Neural progenitor cell (in vitro differentiated cells): ENCODE measurements at regions not wholly inside any gene's neighbourhood (a gene's known extent, or its start where the extent isn't known, plus 50 kb on each side); places are given as distances from the start of the nearest gene placed in this dataset.
A peak's percentile ranks its signal among the peaks of the same experiment; 100 is the strongest.

Experiments used
- DNase-seq: peaks from one replicate; pipeline ENCODE4 v3.0.0-alpha.2; 2016; ENCODE audit warnings: low spot score
- H2AFZ ChIP-seq: fragments of 200-600 bp; sonication (generic); replicated peaks from 2 replicates; pipeline ENCODE4 v1.6.1; 2016; ENCODE audit warnings: antibody characterized with exemption
- H3F3A ChIP-seq: fragments of 200-600 bp; sonication (generic); 2 replicates; pipeline ENCODE4 v1.6.1; 2016; ENCODE audit warnings: antibody characterized with exemption, low read depth
- H3K27ac ChIP-seq: fragments of 200-600 bp; sonication (generic); 2 replicates; pipeline ENCODE4 v1.5.1; 2016; ENCODE audit warnings: mild to moderate bottlenecking
- H3K27me3 ChIP-seq: fragments of 200-600 bp; sonication (generic); 2 replicates; pipeline ENCODE4 v1.6.1; 2016; ENCODE audit warnings: mild to moderate bottlenecking, moderate library complexity
- H3K36me3 ChIP-seq: fragments of 200-600 bp; sonication (generic); 2 replicates; pipeline ENCODE4 v1.5.1; 2016
- H3K4me1 ChIP-seq: fragments of 200-600 bp; sonication (generic); 2 replicates; pipeline ENCODE4 v1.6.1; 2016; ENCODE audit warnings: mixed run types
- H3K4me2 ChIP-seq: fragments of 200-600 bp; sonication (generic); 2 replicates; pipeline ENCODE4 v1.6.1; 2016
- H3K4me3 ChIP-seq: fragments of 200-600 bp; sonication (generic); 2 replicates; pipeline ENCODE4 v1.5.1; 2016
- H3K79me2 ChIP-seq: fragments of 200-600 bp; sonication (generic); 2 replicates; pipeline ENCODE4 v1.6.1; 2016; ENCODE audit warnings: low read depth
- H3K9ac ChIP-seq: fragments of 200-600 bp; sonication (generic); 2 replicates; pipeline ENCODE4 v1.6.1; 2016
- H3K9me3 ChIP-seq: fragments of 200-600 bp; sonication (generic); 2 replicates; pipeline ENCODE4 v1.5.1; 2016; ENCODE audit warnings: low read depth
- H4K20me1 ChIP-seq: fragments of 200-600 bp; sonication (generic); 2 replicates; pipeline ENCODE4 v1.6.1; 2016; ENCODE audit warnings: low read depth
- H3K27ac Mint-ChIP-seq: 3 replicates; pipeline ENCODE4 v1.8.0; 2021; ENCODE audit warnings: mixed read lengths
- H3K27me3 Mint-ChIP-seq: 2 replicates; pipeline ENCODE4 v1.8.0; 2022; ENCODE audit warnings: low read depth, mild to moderate bottlenecking, inconsistent platforms, moderate library complexity, mixed read lengths; ENCODE audit not compliant: insufficient read depth
- H3K36me3 Mint-ChIP-seq: 3 replicates; pipeline ENCODE4 v1.8.0; 2021; ENCODE audit warnings: mixed read lengths
- H3K4me1 Mint-ChIP-seq: 3 replicates; pipeline ENCODE4 v1.8.0; 2021; ENCODE audit warnings: mixed read lengths
- H3K4me3 Mint-ChIP-seq: 3 replicates; pipeline ENCODE4 v1.8.0; 2021; ENCODE audit warnings: mild to moderate bottlenecking, moderate library complexity, mixed read lengths
- H3K9me3 Mint-ChIP-seq: 3 replicates; pipeline ENCODE4 v1.8.0; 2020; ENCODE audit warnings: mixed read lengths
- CTCF ChIP-seq: fragments of 200-600 bp; sonication (generic); IDR thresholded peaks from 2 replicates; pipeline ENCODE4 v1.5.1; 2017; ENCODE audit warnings: antibody characterized with exemption, mild to moderate bottlenecking
- EZH2 ChIP-seq: fragments of 200-600 bp; sonication (generic); IDR thresholded peaks from 2 replicates; pipeline ENCODE4 v1.6.1; 2017; ENCODE audit warnings: antibody characterized with exemption, mild to moderate bottlenecking, moderate library complexity
- EZH2phosphoT487 ChIP-seq: fragments of 200-600 bp; sonication (generic); IDR thresholded peaks from 2 replicates; pipeline ENCODE4 v1.6.1; 2017; ENCODE audit warnings: antibody characterized with exemption

DNA sequence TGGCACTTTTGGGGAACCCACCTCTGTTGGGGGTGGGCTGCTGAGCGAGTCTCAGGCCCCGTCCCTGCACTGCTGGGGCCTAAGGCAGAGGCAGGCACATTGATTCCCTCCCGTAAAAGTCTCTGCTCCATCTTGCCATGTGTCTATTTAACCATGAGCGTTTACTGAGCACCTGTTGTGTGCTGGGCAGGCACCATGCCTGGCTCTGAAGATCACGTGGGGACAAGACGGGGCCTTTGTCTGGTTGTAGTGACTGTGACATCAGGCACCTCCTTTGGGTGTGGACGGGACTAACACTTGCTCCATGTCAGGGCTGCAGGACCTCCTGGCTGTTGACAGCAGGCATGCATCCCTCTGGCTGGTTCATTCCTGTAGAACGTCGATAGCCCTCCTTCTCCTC is 204.7 kb upstream of the CIBAR2 start:
- H3K4me3 Mint-ChIP-seq = no peak overlapping the region
- H3K4me1 Mint-ChIP-seq = peaks cover 62% of the 10 kb centered on the region
- no peak for DNase-seq
- Histone ChIP-seq H4K20me1 (no peaks in the 10 kb centered on the region), H3F3A (peaks cover 16% of the 10 kb centered on the region), H3K79me2 (no peaks in the 10 kb centered on the region), H3K27me3 (no peaks in the 10 kb centered on the region), H3K27ac (no peak overlapping the region), H3K9ac (no peak overlapping the region), H3K36me3 (no peaks in the 10 kb centered on the region), H2AFZ (no peak overlapping the region), H3K4me2 (no peak overlapping the region), H3K9me3 (no peaks in the 10 kb centered on the region), H3K4me1 (peaks cover 22% of the 10 kb centered on the region), H3K4me3 (no peak overlapping the region)
- no peak overlapping the region for H3K27ac Mint-ChIP-seq
- no peaks in the 10 kb centered on the region for H3K9me3 Mint-ChIP-seq
- no peaks in the 10 kb centered on the region for H3K36me3 Mint-ChIP-seq
- TF ChIP-seq CTCF (no peak), EZH2 (no peak), EZH2phosphoT487 (no peak)
- peaks cover 14% of the 10 kb centered on the region for H3K27me3 Mint-ChIP-seq

- no peak overlapping the region for H3K4me2 ChIP-seq
- peaks cover 15% of the 10 kb centered on the region for H3K4me1 ChIP-seq
- Mint-ChIP-seq H3K4me3 (no peak overlapping the region), H3K27ac (no peak overlapping the region), H3K36me3 (no peaks in the 10 kb centered on the region), H3K9me3 (no peaks in the 10 kb centered on the region), H3K4me1 (peaks cover 54% of the 10 kb centered on the region), H3K27me3 (peaks cover 9% of the 10 kb centered on the region)
- TF ChIP-seq CTCF = no peak
- TF ChIP-seq EZH2phosphoT487 = no peak
- no peak for TF ChIP-seq EZH2
- no peaks in the 10 kb centered on the region for H4K20me1 ChIP-seq
- no peaks in the 10 kb centered on the region for H3K27me3 ChIP-seq
- no peaks in the 10 kb centered on the region for H3K36me3 ChIP-seq
- H3K9me3 ChIP-seq = no peaks in the 10 kb centered on the region
- H3F3A ChIP-seq = peaks cover 9% of the 10 kb centered on the region
- no peak overlapping the region for H2AFZ ChIP-seq
- H3K79me2 ChIP-seq = no peaks in the 10 kb centered on the region
- no peak overlapping the region for H3K27ac ChIP-seq
- H3K9ac ChIP-seq = no peak overlapping the region
- H3K4me3 ChIP-seq = no peak overlapping the region
- DNase-seq = no peak
Observed at GRCh38 chr16:85317704-85318103, 205.4 kb upstream of the CIBAR2 start.

DNA sequence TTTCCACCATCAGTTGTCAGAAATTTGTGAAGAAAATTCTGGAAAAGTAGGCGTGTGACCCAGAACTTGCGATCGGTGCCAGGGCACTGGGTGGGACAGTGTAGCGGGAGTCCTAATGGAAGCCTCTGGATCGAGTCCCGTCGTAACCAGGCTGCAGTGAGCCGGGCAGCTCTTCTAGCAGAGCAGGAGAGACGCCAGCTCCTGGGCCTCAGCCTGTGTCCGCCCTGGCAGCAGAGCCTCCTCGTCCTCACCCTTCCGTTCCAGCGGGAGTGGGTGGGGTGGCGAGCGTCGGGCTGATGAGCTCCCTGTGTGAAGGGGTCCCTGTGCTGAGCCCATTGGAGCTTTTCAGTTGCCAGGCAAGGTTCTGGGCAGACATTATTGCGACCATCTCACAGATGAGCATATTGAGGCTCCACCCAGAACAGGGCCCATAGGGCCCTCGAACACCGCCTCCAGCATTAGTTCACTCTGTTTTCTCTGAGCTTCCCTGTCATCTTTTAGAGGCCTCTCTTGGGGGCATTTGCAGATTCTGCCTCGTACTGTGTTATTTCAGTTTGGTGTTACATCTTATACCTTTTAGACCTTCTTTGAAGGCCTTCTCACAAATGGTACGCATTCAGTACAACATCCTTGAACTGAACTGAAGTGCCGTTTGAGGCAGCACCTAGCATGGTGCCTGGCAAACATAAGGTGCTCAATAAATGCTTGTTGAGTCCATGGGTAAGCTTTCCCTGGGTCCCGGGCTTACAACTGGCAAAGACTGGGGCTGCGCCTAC is 207.1 kb upstream of the CIBAR2 start:
- Mint-ChIP-seq H3K27me3 (peaks cover 17% of the 10 kb centered on the region), H3K27ac (peak overlapping the region; percentile 25), H3K9me3 (peaks cover 2% of the 10 kb centered on the region), H3K36me3 (no peaks in the 10 kb centered on the region), H3K4me3 (no peak overlapping the region), H3K4me1 (peaks cover 47% of the 10 kb centered on the region)
- H3K27me3 ChIP-seq = no peaks in the 10 kb centered on the region
- H3F3A ChIP-seq = peaks cover 6% of the 10 kb centered on the region
- no peak for DNase-seq
- H4K20me1 ChIP-seq = no peaks in the 10 kb centered on the region
- no peaks in the 10 kb centered on the region for H3K9me3 ChIP-seq
- no peak overlapping the region for H3K27ac ChIP-seq
- no peaks in the 10 kb centered on the region for H3K36me3 ChIP-seq
- peaks cover 3% of the 10 kb centered on the region for H3K4me1 ChIP-seq
- TF ChIP-seq CTCF (no peak), EZH2 (no peak)
- no peak overlapping the region for H3K4me3 ChIP-seq
- no peak overlapping the region for H3K9ac ChIP-seq
- H3K79me2 ChIP-seq = no peaks in the 10 kb centered on the region
- no peak overlapping the region for H3K4me2 ChIP-seq
- no peak overlapping the region for H2AFZ ChIP-seq
